NCI-H345 treated with DMSO at 0.1 percent for 48 hours (cell line): ENCODE measurements at regions not wholly inside any gene's neighbourhood (a gene's known extent, or its start where the extent isn't known, plus 50 kb on each side); places are given as distances from the start of the nearest gene placed in this dataset.

Experiments
- DNase-seq: peaks from one replicate; lab custom pipeline; 2025; ENCODE audit not compliant: unreplicated experiment; lab: John Stamatoyannopoulos, UW

DNA sequence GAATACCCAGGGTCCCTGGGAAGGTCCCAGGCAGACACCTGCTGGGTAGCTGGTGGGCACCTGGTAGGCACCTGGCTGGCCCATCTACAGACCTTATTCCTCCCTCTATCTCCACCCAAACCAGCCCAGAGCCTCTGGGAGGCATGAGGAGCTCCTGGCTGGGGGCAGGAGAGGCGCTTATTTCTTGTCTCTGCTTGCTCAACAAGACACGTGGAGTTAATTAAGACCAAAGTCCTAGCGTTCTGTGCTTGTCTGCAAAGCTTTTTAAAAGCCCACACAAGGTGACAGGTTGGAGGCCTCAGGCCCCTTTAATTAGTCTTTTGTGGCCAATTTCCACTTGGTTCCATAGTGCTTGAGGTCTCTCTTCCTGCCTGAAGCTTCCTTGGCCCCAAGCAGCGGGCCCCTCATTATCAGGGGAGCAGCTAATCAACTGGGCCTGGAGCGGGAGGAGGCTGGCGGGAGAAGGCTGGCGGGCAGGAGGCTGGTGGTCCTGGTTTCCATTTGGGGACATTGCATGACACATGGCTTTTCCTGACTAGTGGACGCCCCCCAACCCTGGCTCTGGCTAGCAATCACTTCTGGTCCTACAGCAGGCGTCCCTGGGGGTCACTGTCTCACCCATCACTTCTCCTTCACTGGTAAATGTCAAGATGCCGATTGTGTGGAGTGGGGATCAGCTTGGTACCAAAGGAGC lies 65.4 kb upstream of the HDAC4 start:
- DNase-seq = no peak

DNA sequence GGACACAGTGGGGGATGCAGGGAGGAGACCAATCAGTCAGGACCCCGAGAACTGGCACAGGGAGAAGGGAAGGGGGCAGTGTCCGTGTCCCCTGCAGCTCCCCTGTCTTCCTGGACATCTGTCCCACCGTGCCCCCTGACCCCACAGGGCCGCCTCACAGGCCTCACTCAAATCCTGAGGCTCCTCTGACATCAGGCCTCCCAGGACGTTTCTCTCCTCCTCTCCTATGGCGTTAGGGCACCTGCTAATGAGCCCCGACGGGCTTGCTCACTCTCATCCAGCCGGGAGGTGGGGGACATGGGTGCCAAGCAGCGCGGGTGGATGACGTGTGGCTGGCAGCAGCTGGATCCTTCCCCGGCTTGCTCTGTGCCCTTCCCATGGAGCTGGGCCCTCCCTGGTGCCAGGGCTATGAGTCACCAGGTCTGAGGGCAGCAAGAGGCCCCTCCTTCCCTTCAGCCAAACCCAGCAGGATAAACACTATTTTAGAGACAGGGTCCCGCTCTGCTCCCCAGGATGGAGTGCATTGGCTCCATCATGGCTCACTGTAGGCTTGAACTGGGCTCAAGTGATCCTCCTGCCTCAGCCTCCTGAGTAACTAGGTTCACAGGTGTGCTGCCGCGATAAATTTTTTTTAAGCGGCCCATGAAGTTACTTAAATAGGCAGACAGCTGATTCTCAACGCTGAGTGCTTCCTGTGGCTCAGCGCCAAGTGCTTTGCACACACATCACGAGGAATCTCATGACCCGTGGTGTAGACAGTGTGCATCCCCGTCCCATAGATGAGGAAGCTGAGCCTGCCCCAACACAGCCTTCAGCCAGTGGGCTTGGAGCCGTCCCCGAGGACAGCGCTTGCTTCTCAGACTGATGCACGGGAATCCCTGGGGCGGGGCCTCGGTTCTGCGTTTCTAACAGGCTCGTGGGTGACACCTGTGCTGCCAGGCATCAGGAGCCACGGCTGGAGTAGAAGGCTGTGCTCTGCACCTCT lies 64.5 kb upstream of the HDAC4 start:
- DNase-seq = peak; percentile 61

DNA sequence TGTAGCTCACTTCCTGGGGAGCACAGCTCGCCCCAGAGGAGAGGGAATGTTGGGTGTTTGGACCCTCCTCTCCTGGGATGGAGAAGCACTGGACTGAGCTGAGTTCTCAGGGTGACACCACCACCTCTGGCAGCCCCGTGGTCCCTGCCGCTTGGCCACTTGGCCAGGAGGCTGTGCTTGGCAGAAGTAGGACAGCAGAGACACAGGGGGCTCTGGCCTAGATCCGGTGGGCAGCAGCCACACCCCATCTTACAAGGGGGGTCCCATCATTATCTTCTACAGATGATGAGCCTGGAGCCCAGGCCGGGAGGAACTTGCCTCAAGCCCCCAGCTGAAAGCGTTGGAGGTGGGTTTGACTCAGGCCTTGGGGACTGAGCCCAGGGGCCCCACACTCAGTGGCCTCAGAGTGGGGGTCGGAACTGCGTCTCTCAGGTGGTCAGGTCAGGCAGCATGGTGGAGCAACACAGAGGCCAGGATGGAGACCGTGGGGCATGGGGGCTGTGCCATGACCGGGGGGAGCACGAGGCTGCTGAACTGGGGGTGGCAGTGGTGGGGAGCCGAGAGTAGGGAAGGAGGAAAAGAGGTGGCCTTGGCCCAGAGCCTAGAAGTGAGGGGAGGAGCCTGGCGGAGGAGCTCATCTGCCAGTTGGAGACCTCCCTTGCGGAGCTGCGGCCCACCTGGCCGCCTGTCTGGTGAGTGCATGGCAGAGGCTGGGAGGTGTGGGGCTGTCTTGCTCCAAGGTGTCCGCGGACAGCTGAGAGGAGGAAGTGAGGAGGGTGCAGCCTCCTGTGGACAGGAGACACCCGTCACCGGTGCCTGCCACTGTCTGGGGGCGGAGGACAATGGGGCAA lies 63.6 kb upstream of the HDAC4 start:
- no peak for DNase-seq

DNA sequence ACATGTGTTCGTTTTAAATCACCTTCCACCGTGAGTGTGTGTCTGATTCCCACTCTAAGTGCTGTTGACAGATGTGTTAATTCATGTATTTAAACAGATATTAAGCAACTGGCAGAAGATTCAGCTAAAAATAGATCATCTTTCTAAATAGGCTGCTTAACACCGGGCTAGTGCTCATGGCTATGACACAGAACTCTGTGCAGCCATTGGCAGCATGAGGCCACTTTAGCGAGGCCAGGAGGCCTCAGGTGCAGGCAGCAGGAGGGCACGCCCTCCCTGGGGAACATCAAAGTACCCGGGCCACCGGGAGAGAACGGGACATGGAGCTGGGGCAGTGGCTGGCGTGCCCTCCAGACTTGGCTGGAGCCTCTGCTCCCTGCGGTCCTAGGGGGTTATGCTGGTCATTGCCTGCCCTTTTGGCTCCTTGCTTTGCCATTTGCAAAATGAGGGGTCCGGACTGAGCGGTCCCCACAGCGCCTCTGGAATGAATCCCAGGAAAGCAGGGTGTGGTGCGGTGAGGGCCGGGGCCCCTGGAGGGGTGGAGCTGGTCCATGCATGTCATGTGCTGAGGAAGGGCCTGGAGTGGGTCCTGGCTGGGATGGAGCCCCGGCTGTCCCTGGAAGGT lies 62.8 kb upstream of the HDAC4 start:
- DNase-seq = peak; percentile 31

DNA sequence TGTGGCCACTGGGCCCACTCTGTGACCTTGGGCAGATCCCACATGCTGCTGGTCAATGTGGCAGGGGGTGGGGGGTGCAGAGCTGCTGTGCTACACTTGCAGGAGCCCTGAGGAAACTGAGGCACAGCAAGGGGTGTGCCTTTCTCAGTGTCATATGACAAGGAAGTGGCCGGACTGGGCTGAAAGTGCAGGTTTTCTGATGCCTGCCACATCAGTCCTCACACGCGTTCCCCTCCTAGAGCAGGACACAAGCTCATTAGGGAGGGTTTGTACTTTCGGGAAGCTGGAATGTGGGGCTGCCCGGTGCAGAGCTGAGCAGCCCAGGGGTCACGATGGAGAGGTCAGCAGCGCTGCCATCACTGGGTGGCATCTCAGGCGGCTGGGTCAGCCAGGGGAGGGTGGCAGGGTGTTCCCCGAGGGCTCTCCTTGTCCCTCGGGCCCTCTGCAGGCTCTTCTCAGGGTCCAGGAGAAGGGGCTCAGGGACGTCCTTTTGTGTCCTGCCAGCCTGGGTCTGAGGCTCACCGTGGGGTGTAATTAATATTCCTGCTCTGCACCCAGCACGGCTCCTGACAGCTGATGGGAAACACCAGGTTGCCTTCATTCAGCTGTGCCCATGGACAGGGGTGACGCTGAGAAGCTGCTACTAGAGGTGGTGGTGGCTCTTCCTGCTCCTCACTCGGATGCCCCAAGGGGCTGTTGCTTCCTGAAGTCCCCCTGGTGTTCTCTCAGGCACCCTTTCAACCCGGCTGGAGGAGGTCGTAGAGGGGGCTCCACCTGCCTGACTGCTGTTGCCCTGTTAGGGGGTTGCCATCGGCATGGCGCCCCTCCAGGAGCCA lies 62.1 kb upstream of the HDAC4 start:
- DNase-seq = no peak

DNA sequence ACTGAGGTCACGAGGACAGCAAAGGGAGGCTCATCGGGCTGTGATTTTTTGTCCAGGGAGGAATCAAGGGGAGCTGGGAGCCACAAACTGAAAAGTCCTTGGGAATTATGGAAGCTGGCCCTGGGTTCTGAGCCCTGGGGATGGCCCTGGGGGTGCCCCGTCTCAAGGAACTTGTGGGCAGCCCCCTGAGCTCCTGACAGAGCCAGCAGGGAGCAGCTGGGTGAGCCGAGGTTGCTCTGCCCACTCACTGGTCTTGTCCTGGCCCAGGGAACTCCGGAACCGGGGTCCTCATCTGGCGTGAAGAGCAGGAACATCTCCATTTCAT lies 61.3 kb upstream of the HDAC4 start:
- no peak for DNase-seq

DNA sequence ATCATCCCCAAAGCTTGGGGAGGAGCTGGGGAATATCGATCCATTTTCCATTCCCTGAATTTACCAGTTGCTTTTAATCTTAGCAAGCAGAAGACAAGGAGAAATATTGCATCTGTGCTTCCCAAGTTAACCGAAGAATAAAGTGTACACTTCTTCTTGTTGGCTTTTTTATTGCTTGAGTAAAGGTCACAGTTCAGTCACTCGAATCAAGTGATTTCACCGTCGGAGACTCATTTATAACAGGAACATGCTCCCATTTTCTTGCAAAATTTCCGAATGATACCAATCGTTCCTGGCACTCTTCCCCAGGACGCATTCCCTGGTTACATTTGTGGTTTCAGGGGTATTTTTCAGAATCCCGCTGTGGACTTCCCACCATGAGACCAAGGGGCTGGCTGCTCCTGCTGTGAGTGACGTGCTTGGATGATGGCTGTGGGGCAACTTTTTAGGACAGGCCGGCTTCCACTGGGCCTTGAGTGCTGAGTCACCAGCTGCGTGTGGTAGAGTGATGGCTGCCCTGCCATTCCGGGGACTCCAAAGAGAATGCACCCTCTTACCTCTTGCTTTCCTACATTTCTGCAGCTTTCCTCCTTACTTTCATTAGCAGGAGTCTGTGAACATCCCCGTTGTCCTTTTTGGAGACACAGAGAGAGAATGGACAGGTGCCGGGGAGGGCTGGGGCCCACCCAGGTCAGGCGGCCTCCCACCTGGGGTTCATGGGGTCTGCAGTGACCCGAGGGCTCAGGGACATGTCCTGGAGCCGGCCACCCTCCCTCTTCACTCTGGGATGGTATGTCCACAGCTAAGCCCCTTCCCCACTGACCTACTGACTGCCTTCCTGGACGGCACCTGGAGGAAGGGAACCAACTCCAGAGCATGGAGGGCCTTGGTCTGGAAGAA lies 60.7 kb upstream of the HDAC4 start:
- no peak for DNase-seq

DNA sequence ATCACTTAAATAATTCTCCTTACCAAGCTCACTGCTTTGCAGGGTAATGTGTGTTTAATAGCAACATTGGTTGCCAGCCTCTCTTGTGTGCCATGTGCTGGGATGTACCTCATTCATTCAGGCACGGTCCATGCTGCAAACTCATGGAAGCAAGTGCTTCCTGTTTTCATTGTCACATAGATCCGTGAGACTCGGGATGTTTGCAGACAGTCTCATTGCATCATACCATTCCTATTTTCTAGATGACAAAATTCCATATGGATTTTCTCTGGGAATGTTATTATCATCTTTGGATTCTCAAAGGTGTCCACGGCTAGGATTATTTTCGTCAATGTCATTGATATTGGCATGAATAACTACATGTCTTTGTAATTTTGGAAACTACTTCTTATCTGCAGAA lies 60.0 kb upstream of the HDAC4 start:
- DNase-seq = no peak

DNA sequence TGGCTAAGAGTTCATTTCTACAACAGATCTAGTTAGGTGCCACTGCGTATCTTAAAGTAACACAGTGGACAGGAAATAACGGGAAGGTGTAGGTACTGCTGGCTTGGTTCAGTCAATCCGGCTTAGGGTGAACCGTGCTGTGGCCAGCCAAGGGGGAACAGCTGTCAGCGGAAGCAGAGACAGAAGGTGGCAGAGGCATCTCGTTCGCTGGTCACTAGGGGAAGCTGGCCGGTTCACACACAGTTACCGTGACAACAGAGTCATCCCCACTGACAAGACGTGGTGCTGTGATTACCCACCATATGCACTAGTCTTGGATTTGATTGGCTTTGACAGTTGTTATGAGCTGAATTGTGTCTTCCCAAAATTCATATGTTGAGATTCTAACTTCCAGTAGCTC lies 58.8 kb upstream of the HDAC4 start:
- no peak for DNase-seq

DNA sequence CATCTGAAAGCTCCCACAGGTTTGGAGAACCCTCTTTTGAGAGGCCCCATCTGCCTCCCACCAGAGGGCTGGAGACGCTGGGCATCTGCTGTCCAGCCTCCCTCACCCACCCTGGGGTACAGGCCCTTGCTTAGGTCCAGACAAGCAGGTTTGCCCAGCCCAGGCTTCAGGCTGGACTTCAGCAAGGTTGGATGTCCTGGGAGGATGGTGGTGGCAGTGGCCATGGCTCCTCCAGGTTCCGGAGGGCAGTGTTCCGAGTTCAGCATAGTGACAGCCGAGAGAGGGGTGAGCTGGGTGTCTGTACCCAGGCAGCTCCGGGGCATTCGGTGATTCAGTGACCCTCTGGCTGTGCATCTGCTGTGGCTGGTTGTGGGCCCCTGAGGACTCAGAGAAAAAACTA lies 58.2 kb upstream of the HDAC4 start:
- no peak for DNase-seq

DNA sequence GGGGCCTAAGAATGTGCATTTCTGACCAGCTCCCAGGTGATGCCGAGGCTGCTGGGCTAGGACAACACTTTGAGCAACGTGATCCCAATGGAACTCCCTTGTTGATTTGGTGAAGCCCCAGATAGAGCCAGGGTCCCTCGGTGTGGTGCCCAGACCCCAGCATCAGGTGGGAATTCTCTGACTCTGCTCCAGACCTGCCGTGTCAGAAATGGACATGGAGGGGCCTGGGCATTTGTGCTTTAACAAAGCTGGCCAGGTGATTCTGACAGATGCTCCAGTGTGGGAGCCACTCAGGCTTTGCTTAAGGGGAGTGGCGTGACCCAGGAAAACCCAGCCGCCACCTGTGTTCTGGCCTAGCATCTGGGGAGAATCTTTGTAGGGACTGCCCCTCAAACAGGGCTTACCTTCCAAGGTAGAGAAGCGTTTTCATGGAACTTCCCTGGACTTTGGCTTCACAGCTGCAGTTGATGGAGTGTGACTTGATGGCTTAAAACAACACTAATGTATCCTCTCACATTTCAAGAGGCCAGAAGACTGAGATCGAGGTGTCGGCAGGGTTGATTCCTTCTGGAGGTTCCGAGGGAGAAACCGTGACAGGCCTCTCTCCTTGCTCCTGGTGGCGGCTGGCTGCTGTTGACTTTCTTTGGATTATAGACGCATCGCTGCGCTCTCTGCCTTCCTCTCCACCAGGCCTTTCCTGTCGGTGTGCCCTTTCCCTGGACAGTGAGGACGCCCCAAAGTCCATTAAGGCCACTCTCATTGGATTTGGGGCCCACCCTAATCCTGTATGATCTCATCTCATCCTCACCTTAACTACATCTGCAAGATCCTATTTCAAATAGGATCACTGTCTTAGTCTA lies 57.0 kb upstream of the HDAC4 start:
- DNase-seq = no peak

DNA sequence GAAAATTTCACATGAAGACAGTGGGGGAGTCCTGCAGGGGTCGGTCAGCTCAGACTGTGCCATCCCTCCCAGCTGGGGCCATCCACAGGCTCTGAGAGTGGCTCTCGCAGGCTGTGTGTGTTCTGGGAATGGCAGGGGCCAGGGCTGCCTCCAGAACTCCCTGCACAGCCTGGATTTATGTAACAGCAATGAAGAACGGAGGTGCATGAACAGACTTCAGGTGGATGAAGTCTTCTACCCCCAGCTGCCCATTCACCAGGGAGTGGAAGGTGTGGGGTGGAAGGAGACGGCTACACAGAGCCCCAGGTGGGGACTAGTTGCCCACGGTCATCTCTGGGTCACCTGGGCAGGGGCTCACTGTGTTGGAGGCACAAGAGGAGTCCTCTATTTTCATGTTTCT lies 56.1 kb upstream of the HDAC4 start:
- no peak for DNase-seq

DNA sequence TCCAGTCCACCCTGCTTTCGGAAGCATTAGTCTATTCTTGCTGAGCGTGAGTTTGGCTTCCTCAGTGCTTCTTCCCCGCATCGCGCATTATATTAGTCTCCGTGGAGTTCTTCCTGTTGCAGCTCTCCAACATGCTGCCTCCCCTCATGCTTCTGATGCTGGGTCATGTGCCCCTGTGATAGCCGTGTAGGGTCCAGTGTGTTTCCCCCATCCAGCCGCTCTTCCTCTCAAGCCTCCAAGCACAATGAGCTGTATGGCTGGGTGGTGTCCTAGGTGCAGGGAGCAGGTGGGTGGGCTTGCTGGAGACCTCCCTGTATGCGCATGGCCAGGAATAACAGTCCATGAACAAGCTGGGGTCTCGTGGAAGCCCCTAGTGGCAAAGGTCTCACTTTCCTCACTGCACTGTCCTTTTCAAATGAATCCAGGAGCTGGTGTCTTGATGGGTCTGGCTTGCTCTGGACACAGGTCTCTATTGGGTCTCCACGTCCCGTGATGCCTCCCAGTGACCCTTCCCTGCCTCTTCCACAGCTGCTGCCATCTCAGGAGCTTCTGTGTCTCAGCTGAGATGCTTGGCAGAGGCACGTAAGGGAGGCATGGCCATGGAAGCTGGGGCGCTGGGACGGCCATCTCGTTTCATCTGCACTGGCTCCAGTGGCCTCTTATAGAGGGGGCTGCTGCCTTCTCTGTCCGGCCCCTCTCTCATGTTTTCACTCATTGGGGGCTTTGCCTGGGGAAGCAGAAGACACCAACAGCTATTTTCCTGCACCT lies 54.8 kb upstream of the HDAC4 start:
- DNase-seq = no peak

DNA sequence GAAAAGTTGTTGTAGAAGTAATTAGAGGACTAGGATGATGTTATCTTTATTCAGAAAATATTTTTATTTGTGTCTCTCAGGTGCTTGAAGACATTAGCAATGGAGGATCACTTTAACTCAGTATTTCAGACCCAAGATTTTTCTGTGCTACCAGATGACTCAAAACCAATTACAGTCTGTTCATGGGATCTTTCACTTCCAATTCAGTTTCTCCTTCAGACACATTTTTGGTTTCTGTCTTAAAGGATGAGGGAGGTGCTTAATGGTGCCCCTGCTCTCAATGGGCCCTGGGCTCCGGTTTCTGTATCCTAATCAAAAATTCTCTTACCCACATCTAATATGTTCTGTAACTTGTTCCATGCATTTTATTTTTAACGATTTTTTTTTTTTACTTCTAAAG lies 53.7 kb upstream of the HDAC4 start:
- DNase-seq = no peak
